Stimulated activated CD8-positive, alpha-beta memory T cell treated with anti-CD3 and anti-CD28 coated beads, Interleukin-7, amount 100 ng/mL, for 4 hours (primary cell): ENCODE measurements at regions not wholly inside any gene's neighbourhood (a gene's known extent, or its start where the extent isn't known, plus 50 kb on each side); places are given as distances from the start of the nearest gene placed in this dataset.
"Not testable (repeated sequence)": the region's sequence is repeated elsewhere in the genome, so short reads cannot be mapped to it uniquely, and the experiment has no call there.

Experiments used
- DNase-seq, 2 donors: peaks; one replicate each; pipeline ENCODE4 v3.0.0-alpha.2; 2020; ENCODE audit warnings: low read depth in 2 of 2

DNA sequence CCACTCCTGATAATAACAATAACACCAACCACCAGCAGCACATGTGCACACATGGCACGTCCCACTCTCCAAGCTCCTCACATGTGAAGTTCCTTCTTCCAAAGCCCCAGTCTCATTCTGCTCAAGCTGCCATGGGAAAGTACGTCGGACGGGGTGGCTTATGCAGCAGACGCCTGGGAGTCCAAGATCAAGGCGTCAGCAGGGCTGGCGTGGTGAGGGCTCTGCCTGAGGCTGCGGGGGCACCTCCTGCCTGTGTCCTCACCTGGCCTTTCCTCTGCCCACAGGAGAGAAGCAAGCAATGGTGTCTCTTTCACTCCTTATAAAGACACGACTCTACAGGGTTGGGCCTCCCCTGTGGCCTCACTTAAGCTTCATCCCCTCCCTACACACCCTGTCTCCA lies 68.8 kb upstream of the INSIG1 start:
- no peak for DNase-seq

DNA sequence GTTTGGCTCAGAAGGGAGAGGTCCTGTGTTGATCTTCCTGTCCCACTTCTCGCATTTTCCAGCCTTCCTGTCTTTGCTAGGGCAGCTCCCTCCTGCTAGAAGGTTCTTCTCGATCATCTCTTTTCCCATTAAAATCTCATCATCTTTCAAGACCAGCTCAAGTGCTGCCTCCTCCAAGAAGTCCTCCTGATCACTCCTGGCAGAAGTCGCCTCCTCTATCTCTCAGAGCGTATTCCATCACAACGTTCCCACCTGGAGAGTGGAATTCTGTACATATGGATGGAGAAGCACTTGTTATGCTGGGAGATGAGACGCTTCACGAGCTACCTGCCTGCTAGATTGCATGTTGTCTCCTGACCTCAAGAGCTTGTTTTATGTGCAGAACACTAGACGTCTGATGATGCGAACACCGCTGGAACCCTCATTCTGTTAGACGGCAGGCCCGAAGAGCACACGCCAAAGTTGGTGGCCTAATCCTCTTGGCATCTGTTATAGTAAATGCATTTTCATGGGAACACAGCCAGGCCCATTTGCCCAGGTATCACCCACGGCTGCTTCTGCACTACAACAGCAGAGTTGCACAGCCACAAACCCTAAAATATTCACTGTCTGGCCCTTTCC lies 68.0 kb upstream of the INSIG1 start:
- no peak for DNase-seq

DNA sequence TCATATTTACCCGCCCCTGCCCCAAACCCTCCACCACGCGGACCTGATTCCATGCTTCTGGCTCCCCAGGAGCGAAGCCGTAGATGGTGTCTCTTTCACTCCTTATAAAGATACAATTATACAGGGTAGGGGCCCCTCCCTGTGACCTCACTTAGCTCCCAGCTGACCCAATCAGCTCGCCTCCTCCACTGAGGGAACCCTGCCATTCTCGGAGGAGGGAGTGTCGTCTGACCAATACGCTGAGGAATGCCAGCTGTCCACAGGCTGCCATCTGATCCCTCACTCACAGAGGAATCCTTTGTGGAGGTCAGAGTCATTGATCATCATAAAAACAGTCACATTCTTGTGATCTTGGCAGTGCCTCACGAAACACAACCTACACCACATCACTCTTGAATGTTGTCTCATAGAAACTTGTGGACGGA lies 67.5 kb upstream of the INSIG1 start:
- no peak for DNase-seq

DNA sequence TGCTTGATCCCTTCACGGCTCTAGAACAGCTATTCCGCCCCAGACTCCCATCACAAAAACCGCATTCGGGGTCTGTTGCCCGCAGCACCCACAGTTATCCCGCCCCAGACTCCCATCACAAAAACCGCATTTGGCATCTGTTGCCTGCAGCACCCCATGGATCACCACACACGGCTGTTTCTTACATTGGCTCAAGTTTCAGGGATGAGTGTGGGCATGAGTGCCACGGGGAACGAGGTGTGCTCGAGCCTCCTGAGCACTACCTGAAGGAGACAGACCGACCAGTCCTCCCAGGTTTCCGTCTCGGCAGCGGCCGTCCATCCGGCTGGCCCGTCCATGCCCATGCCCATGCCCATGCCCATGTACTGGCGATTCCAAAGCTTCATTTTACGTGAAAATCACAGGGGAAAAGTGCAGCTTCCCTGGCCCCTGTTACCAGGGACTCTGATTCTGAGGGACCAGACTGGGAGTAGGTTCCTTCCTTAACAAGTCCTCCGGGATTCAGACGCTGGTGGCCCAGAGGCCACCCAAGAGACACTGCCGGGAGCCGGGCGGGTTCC lies 66.4 kb upstream of the INSIG1 start:
- DNase-seq = no peak

DNA sequence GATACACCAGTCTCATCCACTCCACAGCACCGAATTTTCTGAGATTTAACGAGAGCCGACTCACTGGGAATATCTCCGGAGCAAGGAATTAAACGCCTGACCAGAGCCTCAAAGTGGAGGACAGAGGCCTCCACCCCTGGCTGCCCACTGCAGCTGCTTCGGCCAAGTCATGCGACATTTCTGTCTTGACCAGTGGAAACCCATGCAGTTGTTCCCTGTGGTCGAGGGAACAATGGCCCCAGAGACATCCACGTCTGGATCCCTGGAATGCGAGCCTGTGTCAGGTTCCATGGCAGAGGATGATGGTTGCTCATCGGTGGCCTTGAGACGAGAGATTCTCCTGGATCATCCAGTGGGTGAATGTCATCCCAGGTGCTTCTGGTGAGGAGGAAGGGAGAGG lies 65.7 kb upstream of the INSIG1 start:
- no peak for DNase-seq

DNA sequence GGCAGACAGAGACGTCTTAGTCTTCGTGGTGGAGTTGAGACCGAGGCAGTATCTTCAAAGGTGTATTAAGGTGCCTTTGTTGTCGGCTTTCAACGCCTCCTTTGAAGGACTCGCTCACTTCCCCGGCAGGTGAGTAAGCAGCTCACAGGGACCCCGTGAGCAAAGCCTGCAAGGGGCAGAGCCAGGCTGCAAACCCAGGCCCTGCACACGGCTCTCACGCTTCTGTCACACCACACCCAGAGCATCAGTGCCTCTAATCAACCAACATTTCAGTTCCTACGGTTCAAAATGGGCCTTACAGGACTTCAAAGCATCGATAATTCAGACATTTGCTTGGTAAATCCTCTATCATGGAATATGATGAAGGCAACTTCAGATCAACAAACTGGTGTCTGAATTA lies 64.8 kb upstream of the INSIG1 start:
- DNase-seq = no peak

DNA sequence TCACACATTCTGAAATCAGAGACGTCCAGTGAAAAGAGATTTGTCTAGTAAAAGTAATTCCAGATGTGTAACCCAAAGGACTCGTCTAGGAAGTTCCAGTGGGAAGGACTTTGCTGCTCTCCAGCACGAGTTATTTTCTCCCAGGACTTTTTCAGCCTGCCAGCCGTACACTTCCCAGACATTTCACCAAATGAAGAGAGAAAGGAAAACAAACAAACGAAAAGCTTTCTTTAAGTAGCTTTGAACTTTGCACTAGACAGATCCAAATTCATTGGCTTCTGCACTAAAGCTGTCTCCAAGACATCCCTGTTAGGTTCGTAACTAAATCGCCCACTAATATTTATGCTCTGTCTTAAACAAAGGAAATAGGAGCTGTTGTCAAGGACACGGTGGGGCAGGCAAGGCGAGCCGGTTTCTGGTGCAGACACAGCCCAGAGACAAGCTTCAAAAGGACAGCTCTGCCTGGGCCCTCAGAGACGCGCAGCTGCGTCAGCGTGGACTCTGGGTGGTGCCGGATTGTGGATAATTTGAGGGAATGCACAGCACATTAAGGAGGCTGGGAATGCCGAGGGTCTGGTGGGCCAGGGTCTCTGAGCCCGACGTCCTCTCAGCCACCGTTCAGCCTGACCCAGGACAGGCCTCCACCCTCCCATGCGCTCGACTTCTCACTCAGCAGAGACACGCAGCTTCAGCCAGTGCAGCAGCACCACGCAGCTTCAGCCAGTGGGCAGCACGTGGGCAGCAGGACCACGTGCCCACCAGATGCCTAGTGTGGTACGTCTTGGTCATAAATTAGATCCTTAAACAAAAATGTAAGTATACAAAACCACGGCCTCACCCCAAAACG lies 64.1 kb upstream of the INSIG1 start:
- no peak for DNase-seq

DNA sequence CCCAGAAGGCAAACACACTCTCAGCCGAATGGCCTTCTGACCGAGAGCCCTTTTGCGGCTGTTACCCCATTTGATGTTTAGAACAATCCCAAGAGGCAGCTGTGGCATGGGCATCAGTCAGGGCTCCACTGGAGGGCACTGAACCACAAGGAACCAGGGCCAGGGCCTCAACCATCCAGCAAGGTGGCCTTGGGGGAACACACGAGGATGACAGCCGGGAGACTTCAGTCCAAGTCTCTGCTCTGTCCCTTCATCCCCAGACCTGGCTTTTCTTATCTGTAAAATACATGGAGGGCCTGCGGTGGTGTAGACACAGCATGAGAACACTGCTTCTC lies 63.6 kb upstream of the INSIG1 start:
- no peak for DNase-seq

DNA sequence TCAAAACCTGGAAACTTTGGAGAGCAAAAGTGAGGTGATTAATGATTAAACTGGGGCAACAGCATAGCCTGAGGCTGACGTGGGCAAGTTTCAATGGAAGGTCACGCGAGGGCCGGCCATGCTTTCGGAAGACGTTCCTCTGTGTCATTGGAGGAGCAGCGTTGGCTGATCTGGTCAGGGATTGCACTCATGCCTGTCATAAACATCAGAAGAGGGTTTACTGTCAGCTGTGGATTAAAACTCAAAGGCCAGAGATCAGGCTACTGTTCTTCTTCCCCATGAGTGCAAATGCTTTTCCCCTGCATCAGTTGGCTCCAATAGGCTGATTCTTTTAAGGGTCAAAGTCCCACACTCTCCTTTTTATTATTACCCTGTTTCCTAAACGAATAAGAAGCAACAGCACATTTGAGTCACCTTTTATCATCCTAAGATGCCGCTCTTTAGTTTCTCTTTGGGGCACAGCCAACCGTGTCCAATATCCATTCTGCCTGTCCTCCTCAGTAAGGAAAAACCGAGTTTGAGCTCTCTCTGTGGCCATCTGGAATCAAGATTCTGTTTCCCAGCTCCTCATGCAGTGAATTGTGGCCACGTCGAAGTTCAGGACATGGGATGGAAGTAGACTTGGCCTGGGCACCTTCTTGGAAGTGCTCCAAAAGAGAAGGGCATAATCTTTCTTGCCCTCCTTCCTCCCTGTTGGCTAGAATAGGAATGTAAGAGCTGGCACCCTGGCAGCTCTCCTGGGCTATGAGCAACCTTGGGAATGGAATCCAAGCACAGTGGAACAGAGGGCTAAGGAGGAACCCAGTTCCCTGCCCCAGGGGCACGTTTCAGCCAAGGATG lies 62.5 kb upstream of the INSIG1 start:
- no peak for DNase-seq

DNA sequence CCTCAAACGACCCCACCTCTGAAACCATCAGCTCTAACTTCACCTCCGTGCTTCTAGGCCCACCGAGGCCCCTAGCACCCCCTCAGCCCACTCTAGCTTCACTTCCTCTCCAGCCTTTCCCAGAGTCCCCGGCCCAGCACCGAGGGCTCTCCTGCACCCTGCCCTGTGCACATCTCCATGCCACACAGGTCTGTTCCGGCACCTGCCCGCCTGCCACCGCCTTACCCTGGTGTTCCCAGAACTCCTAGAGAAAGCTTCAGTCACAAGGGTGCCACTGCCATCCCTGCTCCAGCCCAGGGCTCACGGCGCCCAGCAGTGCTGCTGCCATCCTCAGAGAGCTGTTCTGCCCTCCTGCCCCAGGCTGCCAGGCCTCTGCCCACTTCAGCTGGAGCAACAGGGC lies 61.3 kb upstream of the INSIG1 start:
- DNase-seq = no peak

DNA sequence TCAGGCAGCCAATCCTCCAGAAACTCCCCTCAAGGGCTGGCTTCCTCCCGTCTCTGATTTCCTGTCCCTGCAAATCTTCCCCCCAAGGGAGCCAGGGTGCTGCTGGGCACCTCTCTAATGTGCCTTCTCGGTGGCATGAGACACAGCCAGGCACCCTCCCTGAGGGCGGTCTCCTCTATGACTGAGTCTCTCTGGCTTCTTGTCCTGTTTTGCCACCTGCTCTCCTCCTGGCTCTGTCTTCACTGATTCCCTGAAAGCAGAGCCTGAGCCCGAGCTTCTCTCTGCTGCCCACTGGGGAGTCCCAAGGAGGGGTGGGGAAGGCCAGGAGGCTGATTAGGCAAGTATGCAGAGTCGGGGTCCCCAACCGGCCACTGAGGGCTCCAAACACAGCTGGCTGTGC lies 60.4 kb upstream of the INSIG1 start:
- no peak for DNase-seq

DNA sequence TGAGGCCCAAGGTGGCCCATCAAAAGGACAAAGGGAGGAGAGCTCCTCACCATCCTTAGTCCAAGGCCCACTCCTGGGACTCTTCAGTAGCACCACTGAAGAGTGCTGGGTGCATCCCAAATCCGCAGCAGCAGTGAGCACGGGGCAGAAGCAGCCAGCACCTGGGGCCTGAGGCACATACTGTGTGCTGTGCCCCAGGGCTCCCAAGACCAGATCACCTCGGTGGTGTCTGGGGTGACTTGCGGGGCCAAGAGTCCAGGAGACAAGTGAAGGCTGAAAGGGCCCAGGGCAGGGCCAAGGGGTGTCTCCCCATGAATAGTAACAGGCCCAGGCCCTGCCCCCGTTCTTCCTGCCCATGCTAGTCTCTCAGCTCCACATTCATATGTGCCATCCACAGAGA lies 59.9 kb upstream of the INSIG1 start:
- DNase-seq = no peak

DNA sequence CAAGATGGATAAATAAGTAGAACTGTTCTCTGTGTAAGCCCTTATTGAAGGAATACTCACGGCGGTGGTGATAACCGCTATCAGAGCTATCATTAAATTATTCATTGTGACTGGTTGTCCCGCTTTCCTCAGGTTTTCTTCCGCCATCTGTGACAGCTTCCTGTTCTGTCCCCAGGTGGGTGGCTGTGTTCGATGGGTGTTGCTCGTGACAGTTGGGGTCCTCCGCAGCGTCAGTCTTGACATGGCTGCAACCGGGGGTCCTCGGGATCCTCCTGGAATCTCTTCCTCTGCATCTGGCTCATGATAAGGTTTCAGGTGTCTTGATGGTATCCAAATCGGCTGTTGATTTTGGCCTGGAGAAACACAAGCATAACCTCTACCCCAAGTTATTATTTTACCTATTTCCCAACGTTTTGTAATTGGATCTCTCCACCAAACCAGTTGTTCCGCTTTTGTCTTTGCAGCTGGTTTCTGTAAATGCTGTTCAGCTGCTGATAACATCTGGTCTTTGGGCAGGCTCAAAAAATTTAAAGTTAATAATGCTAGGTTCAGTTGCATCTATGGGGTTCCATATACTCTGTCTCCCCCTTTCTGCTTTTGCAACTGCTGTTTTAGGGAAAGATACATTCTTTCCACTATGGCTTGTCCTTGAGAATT lies 58.1 kb upstream of the INSIG1 start:
- DNase-seq = not testable (repeated sequence)

DNA sequence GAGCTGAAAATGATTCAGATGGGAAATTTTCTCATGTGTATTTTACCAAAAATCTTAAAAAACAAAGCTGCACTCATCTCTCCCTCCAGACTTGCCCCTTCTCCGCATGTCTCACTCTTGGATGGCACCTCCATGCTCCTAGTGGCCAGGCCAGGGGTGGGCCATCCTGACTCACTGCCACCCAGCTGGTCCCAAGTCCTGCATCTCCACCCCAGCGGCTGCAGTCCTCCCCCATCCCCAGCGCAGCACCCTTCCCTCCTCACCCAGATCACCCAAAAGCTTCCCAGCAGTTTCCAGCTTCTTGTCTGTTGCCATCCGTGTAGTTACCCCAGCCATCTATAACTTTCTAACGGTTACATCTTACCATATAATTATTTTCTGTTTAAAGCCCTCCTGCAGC lies 53.0 kb upstream of the INSIG1 start:
- no peak for DNase-seq

DNA sequence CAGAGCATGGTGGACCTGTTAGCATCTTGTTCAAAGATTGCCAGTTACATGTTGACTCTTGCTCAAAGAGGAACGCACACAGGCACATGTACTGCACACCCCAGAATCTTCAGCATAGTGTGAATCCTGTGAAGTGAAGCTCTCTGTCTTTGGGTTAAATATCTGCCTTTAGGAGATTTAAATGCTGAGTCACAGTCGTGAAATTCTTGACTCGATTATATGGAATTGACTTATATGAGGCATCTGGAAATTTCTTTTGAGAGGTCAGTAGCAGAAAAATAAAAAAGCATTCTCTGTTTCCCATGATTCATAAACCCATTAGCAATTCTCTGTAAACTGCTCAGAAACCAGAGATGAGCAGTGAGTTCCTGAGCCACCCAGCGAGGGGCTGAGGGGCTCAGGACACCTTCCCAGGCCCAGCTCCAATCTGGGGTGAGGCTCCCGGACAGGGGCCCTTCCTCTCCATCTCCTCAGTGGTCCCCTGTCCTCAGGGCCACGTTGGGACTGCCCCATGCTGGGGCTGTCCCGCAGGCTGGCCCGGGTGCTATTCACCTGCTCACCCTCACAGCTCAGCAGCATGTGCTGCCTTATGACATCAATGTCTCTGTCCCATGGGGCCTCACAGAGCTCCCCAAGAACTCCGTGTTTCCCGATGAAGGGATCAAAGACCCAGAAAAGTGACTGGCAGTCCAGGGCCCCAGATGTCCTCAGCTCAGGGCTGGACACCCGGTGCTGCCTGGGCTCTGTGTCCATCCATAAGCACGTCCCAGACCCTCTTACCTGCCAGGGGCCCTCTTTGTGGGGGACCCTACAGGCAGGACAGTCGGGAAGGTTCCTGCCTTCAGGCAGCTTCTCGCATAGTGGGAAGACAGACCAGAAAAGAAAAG lies 50.0 kb upstream of the INSIG1 start:
- no peak for DNase-seq
